22Rv1 (cell line): ENCODE measurements at regions not wholly inside any gene's neighbourhood (a gene's known extent, or its start where the extent isn't known, plus 50 kb on each side); places are given as distances from the start of the nearest gene placed in this dataset.
A peak's percentile ranks its signal among the peaks of the same experiment; 100 is the strongest.

Experiments
- H3K27ac ChIP-seq: fragments of 450-650 bp; 2 replicates; pipeline ENCODE4 v1.5.1; 2017
- CTCF ChIP-seq: fragments of 450-650 bp; IDR thresholded peaks from 2 replicates; pipeline ENCODE4 v1.5.1; 2017; ENCODE audit warnings: mild to moderate bottlenecking
- ZFX ChIP-seq: fragments of 450-650 bp; IDR thresholded peaks from 2 replicates; pipeline ENCODE4 v1.6.1; 2017; ENCODE audit warnings: antibody characterized with exemption, borderline replicate concordance

- TF ChIP-seq CTCF (no peak), ZFX (no peak)
- H3K27ac ChIP-seq: no peak overlapping the region
These were observed 2094.5 kb upstream of the TENM3 start for GRCh38 chr4:180148737-180149136.

- H3K27ac ChIP-seq: no peak overlapping the region
- TF ChIP-seq CTCF (peak; percentile 72), ZFX (no peak)
These were observed 2092.4 kb upstream of the TENM3 start for GRCh38 chr4:180150818-180151217.

- TF ChIP-seq CTCF (no peak), ZFX (no peak)
- H3K27ac ChIP-seq: no peak overlapping the region
These were observed 2090.4 kb upstream of the TENM3 start for GRCh38 chr4:180152831-180153230.

- H3K27ac ChIP-seq: no peak overlapping the region
- no peak for TF ChIP-seq ZFX
- no peak for TF ChIP-seq CTCF
These were observed 2089.6 kb upstream of the TENM3 start for GRCh38 chr4:180153587-180153986.

GRCh38 chr4:180156684-180157083 is 2086.5 kb upstream of the TENM3 start:
- TF ChIP-seq CTCF: no peak
- no peak for TF ChIP-seq ZFX
- no peak overlapping the region for H3K27ac ChIP-seq

GRCh38 chr4:180160195-180160983 is 2082.8 kb upstream of the TENM3 start:
- no peak overlapping the region for H3K27ac ChIP-seq

More at GRCh38 chr4:180160195-180160983, 2082.8 kb upstream of the TENM3 start:
- TF ChIP-seq CTCF: no peak
- TF ChIP-seq ZFX: no peak
